Brain pericyte (primary cell): ENCODE measurements at regions not wholly inside any gene's neighbourhood (a gene's known extent, or its start where the extent isn't known, plus 50 kb on each side); places are given as distances from the start of the nearest gene placed in this dataset.
"Not testable (repeated sequence)": the region's sequence is repeated elsewhere in the genome, so short reads cannot be mapped to it uniquely, and the experiment has no call there.

Experiments used
- DNase-seq: peaks from one replicate; pipeline ENCODE4 v3.0.0-alpha.2; 2012; ENCODE audit warnings: low read depth, low spot score

DNA sequence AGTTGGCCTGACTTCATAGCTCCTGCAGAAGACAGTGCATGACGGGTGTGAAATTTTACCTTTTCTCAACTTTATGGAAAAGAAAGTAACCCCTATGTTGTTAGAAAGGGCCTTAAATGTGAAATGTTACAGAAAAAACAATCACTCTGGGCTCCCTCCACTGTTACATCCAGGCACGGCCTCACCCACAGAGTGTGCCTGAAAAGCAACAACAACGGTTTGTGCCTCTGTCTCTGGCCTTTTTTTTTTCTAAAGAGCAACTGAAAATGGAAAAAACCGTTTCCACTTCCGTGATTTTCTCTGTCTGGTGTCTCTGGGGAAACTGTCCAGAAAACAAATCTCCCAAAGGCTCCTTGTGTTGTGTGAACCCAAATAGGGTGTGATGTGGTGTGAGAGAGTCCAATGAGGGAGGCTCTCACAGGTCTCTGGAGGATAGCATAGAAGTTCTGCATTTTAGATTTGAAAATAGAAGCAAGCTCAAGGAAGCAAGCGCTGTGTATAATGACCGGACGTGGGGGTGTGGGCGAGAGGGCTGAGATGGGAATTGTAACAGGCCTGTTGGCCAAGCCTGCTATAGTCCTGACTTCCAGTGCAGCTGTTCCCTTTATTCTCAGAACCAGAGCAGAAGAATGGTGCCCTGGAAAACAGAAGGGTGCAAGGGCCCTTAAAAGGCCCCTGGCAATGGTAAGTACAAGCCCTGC is 221.8 kb upstream of the TUT7 start:
- no peak for DNase-seq

DNA sequence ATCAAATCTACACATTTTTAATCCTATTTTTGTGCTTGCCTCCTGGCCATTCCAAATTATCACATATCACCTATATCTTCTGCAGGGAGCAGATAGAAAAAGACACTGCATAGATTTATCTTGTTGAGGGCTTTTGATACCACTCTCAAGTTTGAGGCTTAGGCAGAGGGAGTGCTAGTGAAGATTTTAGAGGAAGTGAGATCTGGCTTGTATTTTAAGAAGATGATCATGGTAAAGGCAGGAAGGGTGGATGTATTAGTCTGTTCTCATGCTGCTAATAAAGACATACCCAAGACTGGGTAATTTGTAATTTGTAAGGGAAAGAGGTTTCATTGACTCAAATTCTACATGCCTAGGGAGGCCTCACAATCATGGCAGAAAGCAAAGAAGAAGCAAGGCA is 220.9 kb upstream of the TUT7 start:
- DNase-seq: no peak

DNA sequence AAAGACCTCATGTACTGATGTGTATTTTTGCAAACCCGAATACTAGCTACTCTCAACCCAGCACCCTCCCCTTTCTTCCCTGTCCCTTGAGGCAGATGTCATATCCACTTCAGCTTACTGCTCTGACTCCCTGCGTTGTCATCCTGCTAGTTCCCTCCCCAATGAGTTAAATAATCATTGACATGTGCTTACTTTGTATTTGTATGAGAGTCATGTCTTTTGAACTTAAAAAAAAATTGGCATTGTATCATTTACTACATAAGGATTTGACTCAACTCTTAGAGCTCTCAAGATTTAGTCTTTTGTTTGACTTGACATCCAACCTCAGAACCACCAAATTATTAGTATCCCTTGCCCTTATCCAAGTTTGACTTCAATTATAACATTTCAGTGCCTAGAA is 219.7 kb upstream of the TUT7 start:
- no peak for DNase-seq

DNA sequence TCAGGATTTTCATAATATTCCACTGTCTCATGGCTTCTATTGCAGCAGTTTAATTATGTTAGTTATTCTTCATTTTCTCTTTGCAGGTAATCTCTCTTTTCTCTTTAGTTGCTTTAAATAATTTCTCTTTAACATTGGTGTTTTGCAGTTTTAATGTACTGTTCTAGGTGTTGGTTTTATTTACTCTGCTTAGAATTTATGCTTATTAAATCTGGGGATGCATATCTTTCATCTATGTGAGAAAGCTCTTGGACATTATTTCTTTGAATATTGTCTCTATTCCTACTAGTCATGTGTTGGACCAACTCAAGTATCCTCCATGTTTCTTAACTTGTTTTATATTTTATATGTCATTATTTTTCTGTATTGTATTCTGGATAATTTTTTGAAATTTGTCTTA is 218.7 kb upstream of the TUT7 start:
- no peak for DNase-seq

DNA sequence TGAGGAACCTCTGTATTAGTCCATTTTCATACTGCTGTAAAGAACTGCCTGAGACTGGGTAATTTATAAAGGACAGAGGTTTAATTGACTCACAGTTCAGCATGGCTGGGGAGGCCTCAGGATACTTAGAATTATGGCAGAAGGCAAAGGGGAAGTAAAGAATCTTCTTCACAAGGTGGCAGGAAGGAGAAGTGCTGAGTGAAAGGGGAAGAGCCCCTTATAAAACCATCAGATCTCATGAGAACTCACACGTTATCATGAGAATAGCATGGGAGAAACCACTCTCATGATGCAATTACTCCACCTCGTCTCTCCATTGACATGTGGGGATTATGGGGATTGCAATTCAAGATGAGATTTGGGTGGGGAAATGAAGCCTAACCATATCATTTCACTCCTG is 211.4 kb upstream of the TUT7 start:
- not testable (repeated sequence) for DNase-seq

DNA sequence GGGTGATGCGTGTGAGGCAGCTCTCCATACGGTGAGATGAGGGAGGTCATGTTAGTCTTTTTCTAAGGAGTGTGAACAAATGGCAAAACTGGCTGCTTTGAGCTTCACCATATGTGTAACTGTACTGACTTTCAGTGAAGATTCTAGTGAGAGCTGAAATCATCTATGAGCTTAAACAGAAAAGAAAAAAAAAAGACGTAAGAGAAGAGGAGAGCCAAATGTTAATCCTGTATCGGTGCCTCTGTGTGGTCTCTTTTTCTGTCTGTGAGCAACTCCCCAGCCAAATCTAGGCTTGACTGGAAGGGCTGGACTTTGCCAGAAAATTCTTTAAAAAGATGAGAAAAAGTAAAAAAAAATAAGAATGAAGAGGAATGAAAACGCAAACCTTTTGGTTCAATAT is 209.7 kb upstream of the TUT7 start:
- no peak for DNase-seq

DNA sequence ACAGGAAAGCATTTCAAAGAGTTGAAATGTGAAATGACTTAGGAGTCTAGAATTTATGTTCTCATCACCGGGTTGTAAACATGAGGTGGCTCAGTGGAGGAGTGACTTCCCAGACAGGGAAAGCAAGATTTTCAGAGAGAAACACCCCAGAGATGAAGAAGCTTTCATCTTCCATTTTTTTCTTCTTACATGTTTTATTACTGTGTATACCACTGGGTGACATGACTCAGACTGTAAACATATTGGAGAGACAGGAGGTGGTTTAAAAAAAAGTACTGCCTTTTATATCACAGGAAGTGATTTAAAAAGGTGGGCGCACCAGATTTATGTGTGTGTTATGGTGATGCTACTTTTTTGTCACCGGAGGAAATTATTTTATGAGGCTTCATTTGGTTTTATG is 209.1 kb upstream of the TUT7 start:
- DNase-seq: no peak

DNA sequence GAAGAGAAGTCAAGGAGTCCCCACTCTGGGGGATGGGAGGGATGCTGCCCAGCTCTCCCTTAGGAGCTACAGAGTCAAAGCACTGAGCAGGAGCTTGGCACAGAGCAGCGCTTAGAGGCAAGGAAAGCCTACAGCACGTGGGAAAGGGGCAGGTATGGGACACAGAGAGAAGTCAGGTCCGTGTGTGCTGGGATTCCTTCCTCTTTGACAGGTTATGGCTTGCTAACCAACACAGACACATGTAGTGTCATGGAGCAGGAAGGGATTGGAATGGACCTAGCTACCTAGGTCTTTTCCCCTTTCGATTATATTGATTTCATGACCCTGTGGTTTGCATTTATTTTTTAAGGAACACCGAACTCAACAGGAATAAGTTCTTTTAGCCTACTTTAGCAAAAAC is 208.5 kb upstream of the TUT7 start:
- no peak for DNase-seq

DNA sequence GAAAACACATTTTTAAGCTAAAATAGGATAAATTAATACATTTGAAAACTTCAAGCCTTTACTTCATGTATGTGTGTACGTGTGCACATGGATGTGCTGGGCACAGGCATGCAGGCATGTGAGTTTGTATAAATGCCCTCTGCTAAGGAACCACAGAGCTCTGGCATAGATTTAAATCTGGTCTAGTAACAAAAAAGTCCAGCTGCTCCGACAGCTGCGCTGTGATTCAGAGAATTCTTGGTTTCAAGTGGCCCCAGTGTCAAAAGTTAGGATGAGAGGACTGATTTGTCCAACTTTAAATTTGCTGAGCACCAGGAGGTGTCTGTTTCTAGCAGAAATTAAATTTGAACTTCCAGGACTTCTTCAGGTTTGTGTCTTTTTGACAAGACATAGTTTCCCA is 203.7 kb upstream of the TUT7 start:
- no peak for DNase-seq

DNA sequence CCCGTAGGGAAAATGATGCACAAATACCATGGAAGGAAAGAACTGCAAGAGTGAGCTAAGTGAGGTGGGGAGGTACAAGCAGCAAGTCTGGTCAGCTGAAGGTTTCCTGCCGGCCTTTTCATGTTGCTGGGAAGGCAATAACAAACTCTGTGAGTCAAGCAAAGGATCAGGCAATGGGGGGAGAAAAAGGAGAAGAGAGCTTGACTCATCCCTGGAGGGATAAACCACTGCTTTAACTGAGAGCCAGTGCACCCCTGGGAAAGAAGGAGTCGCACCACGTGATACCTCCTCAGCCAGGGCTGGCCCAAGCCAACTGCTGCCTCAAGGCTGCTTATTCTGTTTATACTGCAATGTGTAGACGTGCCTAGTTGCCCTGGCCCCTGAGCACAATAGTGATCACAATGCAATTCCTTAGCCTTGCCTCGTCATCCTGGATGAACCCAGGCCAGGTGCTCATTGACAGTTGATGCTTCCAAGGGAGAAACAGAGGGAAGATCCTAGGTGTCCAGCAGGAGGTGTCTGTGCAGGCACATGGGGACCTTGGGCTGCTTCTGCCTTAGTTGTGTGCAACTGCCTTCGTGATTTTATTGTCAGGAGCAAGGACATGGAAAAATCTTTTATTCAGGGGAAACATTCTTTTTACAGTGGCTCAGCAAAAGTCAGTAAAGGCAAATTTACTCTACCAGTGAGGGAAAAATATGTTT is 203.0 kb upstream of the TUT7 start:
- DNase-seq: no peak

DNA sequence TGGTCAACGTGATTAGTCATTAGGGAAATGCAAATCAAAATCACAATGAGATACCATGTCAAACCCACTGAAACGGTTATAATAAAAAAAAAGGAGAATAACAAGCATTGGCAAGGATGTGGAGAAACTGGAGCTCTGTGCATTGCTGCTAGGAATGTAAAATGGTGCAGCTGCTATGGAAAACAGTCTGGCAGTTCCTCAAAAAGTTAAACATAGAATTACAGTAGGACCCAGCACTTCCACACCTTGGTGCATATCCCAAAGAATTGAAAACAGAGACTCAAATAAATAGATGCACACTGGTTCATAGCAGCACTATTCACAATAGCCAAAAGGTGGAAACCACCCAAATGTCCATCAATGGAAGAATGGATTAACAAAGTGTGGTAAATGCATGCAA is 201.5 kb upstream of the TUT7 start:
- DNase-seq: no peak

DNA sequence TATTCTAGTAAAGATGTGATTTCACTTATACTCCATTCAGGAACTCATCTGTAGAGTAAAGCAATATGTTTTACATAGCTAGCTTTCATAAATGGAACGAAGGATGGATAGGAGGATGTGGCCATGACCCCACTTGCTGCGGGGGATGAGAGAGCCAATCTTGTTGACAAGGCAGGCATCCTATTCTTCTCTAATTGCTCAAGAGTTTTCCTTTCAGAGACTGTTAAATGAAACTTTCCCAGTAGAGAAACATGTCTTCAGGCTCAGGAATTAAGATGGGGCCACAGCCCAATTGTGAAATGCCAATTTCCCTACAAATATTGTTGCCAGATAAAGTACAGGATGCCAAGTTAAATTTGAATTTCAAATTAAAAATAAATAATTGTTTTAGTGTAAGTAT is 196.2 kb upstream of the TUT7 start:
- DNase-seq: no peak

DNA sequence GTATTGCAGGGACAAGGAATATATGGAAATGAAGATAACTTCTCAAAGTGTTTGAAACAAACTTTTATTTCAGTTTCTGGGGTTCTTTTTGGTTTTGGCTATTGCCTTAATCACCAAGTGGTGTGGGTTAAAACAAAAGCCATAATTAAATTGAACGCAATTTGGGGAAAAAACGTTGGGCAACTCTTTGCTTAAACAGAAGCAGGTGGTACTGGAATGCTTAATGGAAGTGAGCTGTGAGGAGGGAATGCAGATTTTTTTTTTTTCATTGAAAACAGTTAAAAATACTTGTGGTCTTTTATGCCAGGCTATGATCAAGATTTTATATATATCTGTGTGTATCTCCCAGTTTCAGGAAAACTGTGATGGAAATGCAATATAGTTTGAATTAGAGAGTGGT is 195.7 kb upstream of the TUT7 start:
- no peak for DNase-seq

DNA sequence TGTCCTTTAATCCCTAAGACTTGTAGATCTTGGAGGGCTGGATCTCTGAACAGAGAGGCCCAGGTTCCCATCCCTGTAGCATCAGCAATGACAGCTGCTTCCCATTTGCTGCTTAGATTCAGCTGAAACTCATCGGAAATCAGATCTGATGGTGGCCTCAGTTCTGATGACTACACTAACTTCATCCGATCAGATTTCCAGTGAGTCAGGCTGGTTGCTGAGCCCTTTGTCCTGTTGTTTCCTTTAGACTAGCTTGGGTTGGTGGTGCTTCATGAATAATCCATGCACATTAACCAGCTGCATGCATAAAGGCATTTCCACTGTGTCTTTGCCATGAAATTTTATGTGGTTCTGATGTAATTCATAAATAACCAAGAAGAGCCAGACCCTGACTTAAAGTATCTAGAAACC is 195.2 kb upstream of the TUT7 start:
- DNase-seq: no peak

DNA sequence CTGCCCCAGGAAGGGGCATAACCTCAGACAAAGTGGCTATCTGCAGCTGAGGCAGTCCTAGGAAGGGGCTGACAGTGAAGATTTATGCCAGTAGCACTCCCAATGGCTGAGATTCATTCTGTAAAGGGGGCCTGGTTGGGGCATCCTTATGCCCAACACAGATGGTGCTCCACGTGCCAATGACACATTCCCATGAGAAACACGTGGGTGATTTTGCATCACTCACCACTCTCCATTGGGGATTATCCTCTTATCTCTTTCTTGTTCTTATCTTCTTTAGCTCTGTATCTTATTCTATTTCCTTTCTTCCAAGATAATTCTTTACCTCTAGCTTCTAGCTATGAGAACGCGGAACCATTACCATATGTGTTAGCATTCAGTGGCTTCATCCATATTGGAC is 194.0 kb upstream of the TUT7 start:
- no peak for DNase-seq

DNA sequence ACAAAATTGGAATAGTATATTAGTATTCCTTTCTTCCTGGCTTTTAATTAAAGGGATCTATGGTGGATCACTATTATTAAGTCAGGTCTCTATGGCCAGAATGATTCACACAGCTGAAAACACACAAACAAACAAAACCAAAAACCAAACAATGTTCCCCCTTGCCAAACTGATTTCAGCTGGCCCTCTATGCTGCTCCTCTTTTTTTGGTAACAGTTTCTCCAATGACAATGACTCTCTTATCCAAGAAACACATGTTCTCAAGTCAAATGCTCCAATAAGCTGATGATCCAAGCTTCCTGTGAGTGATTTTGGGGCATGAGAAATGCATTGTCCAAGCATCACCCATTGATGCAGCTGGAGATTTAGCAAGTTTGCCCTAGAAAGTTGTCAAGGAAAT is 193.4 kb upstream of the TUT7 start:
- no peak for DNase-seq

DNA sequence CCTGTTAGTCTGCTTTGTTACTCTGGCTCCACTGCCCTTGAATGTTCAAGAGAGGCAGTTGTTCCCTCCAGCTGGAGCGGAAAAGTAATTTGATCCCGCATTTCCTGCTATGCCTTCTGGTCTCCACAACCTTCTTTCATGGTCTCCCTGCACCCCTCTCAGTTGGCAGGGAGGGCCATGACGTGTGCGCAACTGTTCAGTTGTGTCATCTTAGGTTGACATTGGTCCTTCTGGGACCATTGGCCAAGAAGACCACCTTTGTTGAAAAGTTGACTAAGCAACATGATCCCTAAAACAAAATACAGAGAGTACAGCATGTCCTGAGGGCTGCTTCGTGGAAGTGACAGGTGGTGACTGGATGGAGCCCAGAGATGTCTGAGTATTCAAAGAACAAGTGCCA is 192.5 kb upstream of the TUT7 start:
- no peak for DNase-seq

DNA sequence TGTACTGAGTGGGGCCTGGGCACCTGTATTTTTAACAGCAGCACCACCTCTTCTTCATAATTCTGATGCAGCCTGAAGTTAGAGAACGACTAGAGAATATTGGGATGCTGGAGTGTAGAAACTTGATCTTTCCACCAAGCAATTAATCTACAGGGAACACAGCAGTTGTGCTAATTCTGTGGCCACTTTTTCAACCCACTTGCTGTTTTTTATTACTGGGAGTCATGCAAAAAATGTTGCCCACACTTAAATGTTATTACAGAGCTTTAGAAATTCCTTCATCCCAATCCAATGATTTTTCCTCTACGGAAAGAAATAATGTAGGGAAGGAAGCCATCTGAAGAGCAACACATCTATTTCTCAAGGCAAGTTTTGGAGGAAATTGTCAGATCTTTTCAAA is 190.9 kb upstream of the TUT7 start:
- no peak for DNase-seq

DNA sequence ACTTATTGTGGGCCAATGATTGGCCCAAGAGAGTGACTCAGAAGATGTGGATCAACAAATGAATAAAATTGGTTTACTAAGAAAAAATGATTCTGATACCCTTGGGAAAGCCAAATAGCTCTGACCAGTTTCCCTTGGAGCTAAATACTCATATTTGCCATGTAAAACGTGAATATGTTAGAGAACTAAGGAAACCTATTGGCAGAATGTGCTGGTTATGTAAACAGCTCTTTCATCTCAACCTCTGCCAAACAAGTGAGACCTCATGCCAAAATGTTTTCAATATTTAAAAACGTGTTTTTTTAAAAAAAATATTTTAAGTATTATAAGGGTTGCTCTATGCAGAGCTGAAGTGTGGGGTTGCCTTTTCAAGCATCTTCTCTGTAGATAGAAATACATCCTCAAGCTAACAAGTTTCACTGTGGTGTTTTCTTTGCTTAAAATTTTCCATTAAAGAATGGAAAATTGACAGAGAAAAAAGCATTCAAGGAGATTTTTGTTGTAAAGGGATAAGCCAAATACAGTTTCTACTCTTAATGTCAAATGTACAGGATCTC is 186.9 kb upstream of the TUT7 start:
- DNase-seq: no peak

DNA sequence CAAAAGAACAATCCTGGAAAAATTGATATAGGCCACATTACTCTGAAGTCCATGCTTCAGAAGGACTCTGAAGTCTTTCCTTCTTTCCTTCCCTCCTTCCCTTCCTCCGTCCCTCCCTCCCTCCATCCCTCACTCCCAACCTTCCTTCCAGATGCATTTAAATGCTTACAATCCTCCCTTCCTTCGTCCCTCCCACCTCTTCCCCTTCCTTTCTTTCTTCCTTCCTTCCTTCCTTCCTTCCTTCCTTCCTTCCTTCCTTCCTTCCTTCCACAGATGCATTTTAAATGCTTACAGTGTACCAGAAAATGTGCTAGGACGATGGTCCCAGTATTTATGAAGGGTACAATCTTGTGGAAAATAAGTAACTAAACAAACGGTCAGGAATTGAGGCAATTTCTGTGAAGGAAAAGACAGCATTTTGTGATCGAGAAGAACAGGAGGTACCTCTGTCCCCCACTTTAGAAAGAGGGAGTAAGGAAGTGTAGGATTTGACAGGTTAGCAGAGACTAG is 181.3 kb upstream of the TUT7 start:
- no peak for DNase-seq

DNA sequence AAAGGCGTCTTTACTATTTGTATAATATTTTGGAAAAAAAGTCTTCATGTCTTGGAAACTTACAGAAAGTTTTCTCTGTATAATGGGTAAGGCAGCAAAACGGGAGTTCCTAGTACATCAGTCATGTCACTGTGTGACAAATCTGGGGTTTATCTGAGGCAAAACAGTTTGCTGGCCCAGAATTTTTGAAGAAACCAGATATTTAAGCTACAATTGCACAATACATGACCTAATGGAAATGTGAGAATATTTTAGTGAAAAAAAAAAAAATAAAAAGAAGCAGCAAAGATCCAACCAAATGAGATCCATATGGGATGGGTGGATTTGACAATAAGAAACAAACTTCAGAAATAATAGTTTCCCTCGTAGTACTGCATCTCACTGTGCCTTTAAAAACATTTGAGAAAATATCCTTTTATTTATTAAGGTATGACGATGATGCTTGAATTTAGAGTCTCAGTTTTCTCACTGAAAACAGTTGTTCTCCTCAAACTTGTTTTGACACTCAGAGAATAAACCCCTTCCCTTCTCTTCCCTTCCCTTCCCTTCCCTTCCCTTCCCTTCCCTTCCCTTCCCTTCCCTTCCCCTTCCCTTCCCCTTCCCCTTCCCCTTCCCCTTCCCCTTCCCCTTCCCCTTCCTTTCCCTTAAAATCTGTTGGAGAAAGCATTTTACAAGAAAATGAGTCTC is 180.5 kb upstream of the TUT7 start:
- no peak for DNase-seq

DNA sequence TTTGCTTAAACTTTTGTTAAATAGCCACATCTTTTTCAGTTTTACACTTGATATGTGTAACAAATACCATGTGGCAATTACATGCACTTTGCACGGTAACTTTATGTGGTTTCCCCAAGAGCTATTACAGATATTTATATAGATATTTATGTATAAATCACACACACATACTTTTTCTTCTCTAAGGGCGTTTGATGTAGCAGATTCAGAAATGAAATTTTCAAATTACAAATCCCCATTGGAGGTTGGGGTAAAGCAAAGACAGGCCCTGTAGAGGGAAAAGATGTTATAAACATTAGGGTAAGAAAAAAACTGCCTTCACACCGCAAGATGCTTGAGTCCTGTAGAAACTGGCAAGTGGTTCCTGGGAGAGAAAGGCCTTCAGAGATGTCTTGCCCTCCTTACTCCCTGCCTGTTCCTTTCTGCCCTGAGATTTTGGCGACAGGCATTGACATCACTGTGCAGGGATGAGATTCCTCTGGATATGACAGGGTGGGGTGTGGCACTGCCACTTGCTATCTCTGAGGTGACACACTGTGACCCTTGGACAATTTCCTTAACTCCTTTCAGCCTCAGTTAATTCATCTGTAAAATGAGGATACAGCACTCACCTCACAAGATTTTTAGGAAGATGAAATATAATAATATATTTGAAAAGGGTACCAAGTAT is 177.9 kb upstream of the TUT7 start:
- DNase-seq: no peak
